Activated CD4-positive, alpha-beta T cell treated with anti-CD3 and anti-CD28 coated beads, Interleukin-2, amount 10 ng/mL, durations not matched to agents 7 days and 5 days (primary cell): ENCODE measurements at regions not wholly inside any gene's neighbourhood (a gene's known extent, or its start where the extent isn't known, plus 50 kb on each side); places are given as distances from the start of the nearest gene placed in this dataset.
A peak's percentile ranks its signal among the peaks of the same experiment; 100 is the strongest.

ENCODE experiments used
- CTCF ChIA-PET: fragments of 350-600 bp; sonication (Branson Sonifier 250); formaldehyde crosslinking; loops from one replicate; lab custom pipeline; 2021; ENCODE audit warnings: antibody characterized with exemption; lab: Charles Lee
- POLR2A ChIA-PET: fragments of 350-600 bp; sonication (Branson Sonifier 250); formaldehyde crosslinking; loops from one replicate; lab custom pipeline; 2021; ENCODE audit warnings: antibody characterized with exemption; lab: Charles Lee
- DNase-seq: peaks from one replicate; pipeline ENCODE4 v3.0.0-alpha.2; 2020
- H3K27ac Mint-ChIP-seq: one replicate; pipeline ENCODE4 v1.8.0; 2021; ENCODE audit warnings: mild to moderate bottlenecking, moderate library complexity, mixed read lengths
- H3K27me3 Mint-ChIP-seq: one replicate; pipeline ENCODE4 v1.8.0; 2021; ENCODE audit warnings: mixed read lengths
- H3K36me3 Mint-ChIP-seq: one replicate; pipeline ENCODE4 v1.8.0; 2021; ENCODE audit warnings: low read depth, mixed read lengths
- H3K4me1 Mint-ChIP-seq: one replicate; pipeline ENCODE4 v1.8.0; 2021; ENCODE audit warnings: mixed read lengths
- H3K4me3 Mint-ChIP-seq: one replicate; pipeline ENCODE4 v1.8.0; 2021; ENCODE audit warnings: mild to moderate bottlenecking, moderate library complexity, mixed read lengths
- H3K9me3 Mint-ChIP-seq: one replicate; pipeline ENCODE4 v1.8.0; 2021; ENCODE audit warnings: mixed read lengths

DNA sequence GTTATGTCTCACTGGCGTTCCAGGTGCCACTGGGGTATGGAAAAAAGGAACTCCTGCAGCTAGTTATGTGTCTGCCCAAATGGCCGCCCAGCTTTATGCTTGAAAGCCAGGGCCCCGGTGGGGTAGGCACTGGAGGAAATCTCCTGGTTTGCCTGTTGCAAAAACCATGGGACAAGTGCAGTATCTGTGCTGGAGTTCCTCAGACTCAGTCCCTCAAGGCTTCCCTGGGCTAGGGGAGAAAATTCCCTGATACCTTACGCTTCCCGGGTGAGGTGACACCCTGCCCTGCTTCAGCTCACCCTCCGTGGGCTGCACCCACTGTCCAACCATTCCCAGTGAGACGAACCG lies 90.3 kb upstream of the CDK6 start:
- no peak overlapping the region for H3K4me3 Mint-ChIP-seq
- no peak for DNase-seq
- H3K9me3 Mint-ChIP-seq = peaks cover 29% of the 10 kb centered on the region
- H3K4me1 Mint-ChIP-seq = no peaks in the 10 kb centered on the region
- no peak overlapping the region for H3K27ac Mint-ChIP-seq
- peaks cover 5% of the 10 kb centered on the region for H3K27me3 Mint-ChIP-seq
- H3K36me3 Mint-ChIP-seq = peaks cover 2% of the 10 kb centered on the region
- ChIA-PET CTCF (interaction anchor here (1.0 kb wide), 1 partner anchor 17 kb away, joined by 4 read pairs; no protein-coding TSS in a partner anchor), POLR2A (no interaction called here)

DNA sequence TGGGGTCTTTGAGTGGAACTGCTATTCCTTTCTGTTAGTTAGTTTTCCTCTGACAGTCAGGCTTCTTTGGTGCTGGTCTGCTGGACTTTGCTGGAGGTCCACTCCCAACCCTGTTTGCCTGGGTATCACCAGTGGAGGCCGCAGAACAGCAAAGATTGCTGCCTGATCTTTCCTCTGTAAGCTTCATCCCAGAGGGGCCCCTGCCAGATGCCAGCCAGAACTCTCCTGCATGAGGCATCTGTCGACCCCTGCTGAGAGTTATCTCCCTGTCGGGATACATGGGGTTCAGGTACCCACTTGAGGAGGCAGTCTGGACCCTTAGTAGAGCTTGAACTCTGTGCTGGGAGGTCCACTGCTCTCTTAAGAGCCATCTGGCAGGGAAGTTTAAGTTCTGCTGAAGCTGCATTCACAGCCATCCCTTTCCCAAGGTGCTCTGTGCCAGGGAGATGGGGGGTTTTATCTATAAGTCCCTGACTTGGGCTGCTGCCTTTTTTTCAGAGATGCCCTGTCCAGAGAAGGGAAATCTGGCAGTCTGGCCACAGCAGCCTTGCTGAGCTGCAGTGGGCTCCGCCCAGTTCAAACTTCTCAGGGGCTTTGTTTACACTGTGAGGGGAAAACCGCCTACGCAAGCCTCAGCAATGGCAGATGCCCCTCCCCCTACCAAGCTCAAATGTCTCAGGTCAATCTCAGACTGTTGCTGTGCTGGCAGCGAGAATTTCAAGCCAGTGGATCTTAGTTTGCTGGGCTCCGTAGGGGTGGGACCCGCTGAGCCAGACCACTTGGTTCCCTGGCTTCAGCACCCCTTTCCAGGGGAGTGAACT lies 89.7 kb upstream of the CDK6 start:
- Mint-ChIP-seq H3K9me3 (peaks cover 29% of the 10 kb centered on the region), H3K27ac (no peak overlapping the region), H3K27me3 (peaks cover 5% of the 10 kb centered on the region), H3K4me1 (no peaks in the 10 kb centered on the region), H3K36me3 (peaks cover 2% of the 10 kb centered on the region), H3K4me3 (no peak overlapping the region)
- DNase-seq = no peak
- ChIA-PET CTCF (interaction anchor here (1.0 kb wide), 1 partner anchor 18 kb away, joined by 4 read pairs; no protein-coding TSS in a partner anchor), POLR2A (no interaction called here)

DNA sequence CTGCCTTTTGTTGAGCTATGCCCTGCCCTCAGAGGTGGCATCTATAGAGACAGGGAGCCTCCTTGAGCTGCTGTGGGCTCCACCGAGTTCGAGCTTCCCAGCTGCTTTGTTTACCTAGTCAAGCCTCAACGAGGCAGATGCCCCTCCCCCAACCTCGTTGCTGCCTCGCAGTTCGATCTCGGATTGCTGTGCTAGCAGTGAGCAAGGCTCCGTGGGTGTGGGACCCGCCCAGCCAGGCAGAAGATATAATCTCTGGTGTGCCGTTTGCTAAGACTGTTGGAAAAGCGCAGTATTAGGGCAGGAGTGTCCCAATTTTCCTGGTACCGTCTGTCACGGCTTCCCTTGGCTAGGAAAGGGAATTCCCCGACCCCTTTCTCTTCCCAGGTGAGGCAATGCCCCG lies 88.4 kb upstream of the CDK6 start:
- no peak overlapping the region for H3K27ac Mint-ChIP-seq
- ChIA-PET POLR2A (interaction anchor here (0.6 kb wide), 1 partner anchor 81 kb away, joined by 3 read pairs; no protein-coding TSS in a partner anchor), CTCF (no interaction called here)
- no peaks in the 10 kb centered on the region for H3K4me1 Mint-ChIP-seq
- H3K9me3 Mint-ChIP-seq = peaks cover 19% of the 10 kb centered on the region
- peaks cover 2% of the 10 kb centered on the region for H3K36me3 Mint-ChIP-seq
- H3K4me3 Mint-ChIP-seq = no peak overlapping the region
- no peak for DNase-seq
- peaks cover 5% of the 10 kb centered on the region for H3K27me3 Mint-ChIP-seq

DNA sequence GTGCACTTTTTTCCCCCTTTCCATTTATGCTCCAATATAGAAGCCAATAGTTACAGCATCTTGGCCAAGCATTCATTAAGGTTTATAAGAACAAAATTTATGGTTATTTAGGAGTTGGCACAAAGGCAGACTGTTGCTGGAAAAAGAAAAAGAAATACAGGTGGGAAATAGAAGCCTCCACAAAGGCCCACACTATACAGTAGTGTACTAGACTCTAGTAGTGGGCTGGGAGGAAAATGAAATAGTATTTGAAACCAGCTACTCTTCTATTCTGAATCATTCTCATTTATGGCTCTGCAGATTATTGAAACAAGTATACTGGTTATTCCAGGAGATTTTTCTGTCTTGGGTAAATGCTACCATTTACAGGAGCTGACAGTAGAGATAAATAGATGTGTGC lies 80.9 kb upstream of the CDK6 start:
- Mint-ChIP-seq H3K27me3 (peaks cover 4% of the 10 kb centered on the region), H3K4me1 (no peaks in the 10 kb centered on the region), H3K9me3 (peaks cover 2% of the 10 kb centered on the region), H3K36me3 (no peaks in the 10 kb centered on the region), H3K27ac (no peak overlapping the region), H3K4me3 (no peak overlapping the region)
- ChIA-PET POLR2A (no interaction called here), CTCF (interaction anchor here (1.0 kb wide), 1 partner anchor 58 kb away, joined by 3 read pairs; no protein-coding TSS in a partner anchor)
- DNase-seq = no peak

DNA sequence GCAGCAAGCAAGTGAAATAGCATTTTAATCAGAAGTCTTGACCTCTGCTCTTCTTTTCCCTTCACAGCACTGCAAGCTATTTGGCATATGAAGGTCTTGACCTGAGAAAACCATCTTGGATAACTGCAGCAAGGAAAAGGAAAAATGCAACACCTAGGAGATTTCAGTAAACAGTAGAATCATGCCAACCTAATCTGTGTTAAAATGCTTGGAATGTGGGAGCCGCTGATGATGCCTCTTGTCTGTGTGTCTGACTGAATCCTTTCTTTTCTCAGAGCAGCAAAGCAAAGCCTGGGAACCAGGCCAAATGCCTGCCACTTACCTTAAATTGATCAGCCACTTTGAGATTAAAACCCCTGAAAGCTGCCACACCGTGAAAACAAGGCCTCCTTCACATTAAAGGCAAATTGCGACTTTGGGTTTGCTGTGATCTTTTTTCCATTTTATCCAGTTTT lies 80.4 kb upstream of the CDK6 start:
- ChIA-PET POLR2A (no interaction called here), CTCF (interaction anchor here (1.0 kb wide), 1 partner anchor 58 kb away, joined by 3 read pairs; no protein-coding TSS in a partner anchor)
- DNase-seq = no peak
- H3K9me3 Mint-ChIP-seq = peaks cover 1% of the 10 kb centered on the region
- H3K27me3 Mint-ChIP-seq = peaks cover 2% of the 10 kb centered on the region
- no peaks in the 10 kb centered on the region for H3K36me3 Mint-ChIP-seq
- H3K4me1 Mint-ChIP-seq = no peaks in the 10 kb centered on the region
- no peak overlapping the region for H3K4me3 Mint-ChIP-seq
- H3K27ac Mint-ChIP-seq = no peak overlapping the region

DNA sequence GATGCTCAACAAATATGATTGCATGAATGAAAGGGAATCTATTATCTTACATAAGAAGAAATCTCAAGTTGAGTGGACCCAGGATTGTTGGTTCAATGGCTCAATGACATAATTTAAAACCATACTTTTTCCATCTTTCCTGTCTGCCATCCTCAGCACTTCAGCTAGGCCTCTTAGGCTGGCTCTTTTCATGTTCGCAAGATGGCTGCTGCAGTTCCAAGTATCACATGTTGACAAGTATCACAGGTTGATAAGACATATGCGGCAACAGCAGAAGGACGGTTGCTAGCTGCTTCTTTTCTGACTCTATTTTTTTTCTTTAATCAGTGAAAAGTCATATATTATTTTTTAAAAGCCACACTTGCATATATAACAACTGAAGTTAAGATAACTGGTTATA lies 79.0 kb upstream of the CDK6 start:
- POLR2A ChIA-PET = no interaction called here
- H3K9me3 Mint-ChIP-seq = peaks cover 5% of the 10 kb centered on the region
- H3K27ac Mint-ChIP-seq = no peak overlapping the region
- H3K4me3 Mint-ChIP-seq = no peak overlapping the region
- DNase-seq = no peak
- peaks cover 2% of the 10 kb centered on the region for H3K27me3 Mint-ChIP-seq
- H3K36me3 Mint-ChIP-seq = no peaks in the 10 kb centered on the region
- no peaks in the 10 kb centered on the region for H3K4me1 Mint-ChIP-seq
- CTCF ChIA-PET = no interaction called here

DNA sequence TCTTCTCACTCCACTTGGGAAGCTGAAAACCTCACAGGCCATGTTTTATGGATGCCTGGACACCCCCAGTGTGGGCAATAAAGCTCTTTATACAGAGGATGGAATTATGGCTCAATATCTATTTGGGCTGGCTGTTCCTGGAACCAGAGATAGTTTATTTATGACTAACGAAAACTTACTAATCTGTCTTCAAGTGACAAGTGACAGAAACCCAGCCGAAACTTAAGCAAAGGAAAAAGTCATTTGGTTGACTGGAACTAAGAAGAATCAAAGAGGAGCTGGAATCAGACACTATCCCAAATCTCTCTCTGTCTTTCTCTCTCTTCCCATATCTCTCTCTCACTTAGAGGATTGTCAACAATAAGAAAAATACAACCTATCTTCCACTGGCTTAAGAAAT lies 78.3 kb upstream of the CDK6 start:
- H3K9me3 Mint-ChIP-seq = peaks cover 5% of the 10 kb centered on the region
- CTCF ChIA-PET = no interaction called here
- no peak for DNase-seq
- no peak overlapping the region for H3K27ac Mint-ChIP-seq
- POLR2A ChIA-PET = no interaction called here
- H3K4me1 Mint-ChIP-seq = no peaks in the 10 kb centered on the region
- H3K4me3 Mint-ChIP-seq = no peak overlapping the region
- H3K36me3 Mint-ChIP-seq = no peaks in the 10 kb centered on the region
- peaks cover 2% of the 10 kb centered on the region for H3K27me3 Mint-ChIP-seq

DNA sequence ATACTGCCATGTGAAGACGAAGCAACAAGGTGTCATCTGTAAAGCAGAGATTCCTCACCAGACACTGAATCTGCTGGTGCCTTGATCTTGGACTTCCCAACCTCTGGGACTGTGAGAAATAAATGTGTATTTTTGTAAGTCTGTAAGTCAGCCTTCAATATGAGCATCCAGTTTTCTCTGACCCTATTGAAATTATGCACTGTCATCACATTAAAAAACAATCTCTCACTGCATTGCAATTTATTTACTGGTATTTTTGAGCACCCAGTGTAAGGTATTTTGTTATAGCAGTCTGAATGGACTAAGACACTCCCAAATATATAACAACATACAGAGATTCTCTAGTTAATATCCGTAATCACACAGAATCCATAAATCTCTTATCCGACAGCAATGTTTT lies 77.5 kb upstream of the CDK6 start:
- Mint-ChIP-seq H3K9me3 (peaks cover 5% of the 10 kb centered on the region), H3K4me3 (no peak overlapping the region), H3K36me3 (no peaks in the 10 kb centered on the region), H3K27me3 (peaks cover 2% of the 10 kb centered on the region), H3K4me1 (no peaks in the 10 kb centered on the region), H3K27ac (no peak overlapping the region)
- CTCF ChIA-PET = no interaction called here
- no peak for DNase-seq
- POLR2A ChIA-PET = no interaction called here

DNA sequence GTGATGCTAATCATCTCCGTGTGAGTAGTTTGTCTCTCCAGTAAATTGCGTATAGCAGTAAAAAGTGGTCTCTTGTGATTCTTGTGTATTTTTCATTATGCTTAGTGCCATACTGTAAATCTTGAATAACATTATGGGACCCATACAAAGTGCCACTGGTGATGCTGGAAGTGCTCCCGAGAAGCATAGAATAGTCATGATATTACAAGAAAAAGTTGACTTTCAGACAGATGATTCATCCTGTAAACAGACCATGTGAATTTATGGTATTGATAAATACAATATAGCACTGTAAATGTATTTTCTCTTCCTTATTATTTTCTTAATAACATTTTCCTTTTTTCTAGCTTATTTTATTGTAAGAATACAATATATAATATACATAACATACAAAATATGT lies 74.6 kb upstream of the CDK6 start:
- Mint-ChIP-seq H3K9me3 (peaks cover 10% of the 10 kb centered on the region), H3K4me3 (no peak overlapping the region), H3K4me1 (no peaks in the 10 kb centered on the region), H3K27ac (no peak overlapping the region), H3K36me3 (peaks cover 3% of the 10 kb centered on the region), H3K27me3 (peaks cover 2% of the 10 kb centered on the region)
- DNase-seq = no peak
- POLR2A ChIA-PET = no interaction called here
- CTCF ChIA-PET = no interaction called here

DNA sequence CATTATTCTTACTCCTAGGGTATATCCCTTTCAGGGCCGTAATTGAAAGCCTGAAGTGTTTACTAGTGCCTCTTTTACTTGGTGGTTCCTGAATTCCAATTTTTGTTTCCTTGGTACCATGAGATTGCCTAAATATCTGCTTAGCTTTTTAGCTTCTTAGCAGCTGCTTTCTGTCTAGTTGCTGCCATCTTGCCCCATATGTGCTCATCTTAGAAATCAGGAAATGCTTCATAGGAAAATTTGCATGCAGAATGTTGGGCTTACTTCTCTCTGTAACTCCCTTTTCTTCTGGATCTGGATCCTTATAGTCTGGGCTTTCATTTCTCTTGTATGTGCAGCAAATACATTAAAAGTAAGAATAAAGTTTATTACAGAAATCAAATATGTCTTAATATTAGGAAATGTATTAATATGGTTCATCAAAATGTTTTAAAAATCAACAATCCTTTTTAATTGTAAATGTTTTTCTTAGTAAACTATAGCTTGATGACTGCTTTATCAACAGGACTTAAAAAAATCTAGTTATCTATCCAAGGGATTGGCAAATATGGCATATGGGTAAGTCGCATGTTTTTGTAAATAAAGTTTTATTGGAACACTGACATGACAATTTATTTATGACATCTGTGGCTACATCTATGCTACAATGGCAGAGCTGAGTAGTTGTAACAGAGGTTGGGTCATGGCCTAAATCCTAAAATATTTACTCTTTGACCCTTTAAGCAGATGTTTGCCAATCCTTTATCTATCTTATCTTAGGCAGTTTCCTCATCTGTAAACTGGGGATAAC lies 73.5 kb upstream of the CDK6 start:
- CTCF ChIA-PET = interaction anchor here (1.1 kb wide), 1 partner anchor 77 kb away, joined by 3 read pairs; no protein-coding TSS in a partner anchor
- Mint-ChIP-seq H3K27ac (no peak overlapping the region), H3K27me3 (peaks cover 2% of the 10 kb centered on the region), H3K9me3 (peaks cover 11% of the 10 kb centered on the region), H3K4me1 (peaks cover 3% of the 10 kb centered on the region), H3K36me3 (peaks cover 4% of the 10 kb centered on the region), H3K4me3 (no peak overlapping the region)
- POLR2A ChIA-PET = no interaction called here
- DNase-seq = no peak

DNA sequence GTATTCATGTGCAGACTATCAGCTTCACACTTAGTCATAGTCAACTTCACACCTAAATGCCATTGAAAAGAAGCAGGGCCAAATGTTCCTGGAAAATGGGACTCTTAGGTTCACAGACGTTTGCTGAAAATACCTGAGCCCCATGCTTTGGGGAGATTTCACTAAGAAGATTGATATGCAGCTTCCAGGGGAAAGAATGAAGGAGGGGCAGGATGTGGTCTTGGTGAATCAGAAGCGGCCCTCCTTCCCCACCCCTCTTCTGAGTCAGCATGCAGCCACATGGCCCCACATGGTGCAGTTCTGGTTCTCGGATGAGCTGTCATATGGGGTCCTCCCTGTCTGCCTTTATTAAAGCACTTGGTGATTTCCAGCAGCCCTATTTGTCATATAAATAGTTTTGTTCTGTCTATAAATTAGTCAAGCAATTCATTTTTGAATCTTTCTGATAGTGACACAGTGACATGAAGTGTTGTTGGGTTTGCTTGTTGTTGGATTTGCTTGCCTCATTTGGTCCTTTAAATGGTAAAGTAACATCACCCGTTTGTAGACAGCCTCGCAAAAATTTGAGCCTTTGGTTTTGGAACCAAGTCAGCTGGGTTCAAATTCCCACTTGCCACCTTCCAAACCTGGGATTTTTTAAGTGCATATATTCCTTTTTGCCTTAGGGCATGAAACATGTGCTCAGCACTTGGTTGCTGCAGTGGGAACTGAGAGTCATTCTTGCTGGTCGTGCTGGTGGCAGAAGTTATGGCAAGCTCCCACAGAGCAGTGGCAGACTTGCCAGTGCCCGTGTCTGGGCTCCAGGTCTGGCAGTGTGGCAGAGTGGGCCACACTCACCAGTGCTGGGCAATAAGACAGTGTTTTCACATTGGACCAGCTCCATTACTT lies 68.1 kb upstream of the CDK6 start:
- Mint-ChIP-seq H3K36me3 (peaks cover 8% of the 10 kb centered on the region), H3K4me3 (no peak overlapping the region), H3K27ac (peak overlapping the region; percentile 54), H3K9me3 (peaks cover 17% of the 10 kb centered on the region), H3K4me1 (peaks cover 19% of the 10 kb centered on the region), H3K27me3 (no peaks in the 10 kb centered on the region)
- DNase-seq = peak; percentile 80
- POLR2A ChIA-PET = no interaction called here
- CTCF ChIA-PET = interaction anchor here (0.7 to 1.5 kb wide), 6 partner anchors 10 to 314 kb away, joined by 3 to 4 read pairs (median 4); partner anchors contain the start of gene FAM133B

DNA sequence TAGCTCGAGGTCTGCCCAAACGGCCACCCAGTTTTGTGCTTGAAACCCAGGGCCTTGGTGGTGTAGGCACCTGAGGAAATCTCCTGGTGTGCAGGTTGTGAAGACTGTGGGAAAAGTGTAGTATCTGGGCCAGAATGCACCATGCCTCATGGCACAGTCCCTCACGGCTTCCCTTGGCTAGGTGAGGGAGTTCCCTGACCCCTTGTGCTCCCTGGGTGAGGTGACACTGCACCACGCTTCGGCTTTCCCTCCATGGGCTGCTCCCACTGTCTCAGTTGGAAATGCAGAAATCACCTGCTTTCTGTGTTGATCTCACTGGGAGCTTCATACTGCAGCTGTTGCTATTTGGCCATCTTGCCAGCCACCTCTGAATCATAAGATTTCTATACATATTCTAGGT lies 62.4 kb upstream of the CDK6 start:
- ChIA-PET CTCF (interaction anchor here (0.9 kb wide), 1 partner anchor 23 kb away, joined by 3 read pairs; no protein-coding TSS in a partner anchor), POLR2A (no interaction called here)
- DNase-seq = no peak
- Mint-ChIP-seq H3K4me1 (peaks cover 6% of the 10 kb centered on the region), H3K9me3 (peaks cover 36% of the 10 kb centered on the region), H3K36me3 (peaks cover 11% of the 10 kb centered on the region), H3K27me3 (peaks cover 12% of the 10 kb centered on the region), H3K27ac (no peak overlapping the region), H3K4me3 (no peak overlapping the region)
